Loucy (cell line): ENCODE measurements at regions not wholly inside any gene's neighbourhood (a gene's known extent, or its start where the extent isn't known, plus 50 kb on each side); places are given as distances from the start of the nearest gene placed in this dataset.
"Not testable (repeated sequence)": the region's sequence is repeated elsewhere in the genome, so short reads cannot be mapped to it uniquely, and the experiment has no call there.

Experiments
- EZH2phosphoT487 ChIP-seq: fragments of 200-600 bp; IDR thresholded peaks from 2 replicates; pipeline ENCODE4 v1.6.1; 2018; ENCODE audit warnings: antibody characterized with exemption, mild to moderate bottlenecking, moderate library complexity, borderline replicate concordance
- TF ChIP-seq, protein P1 (sequence below): fragments of 200-600 bp; sonication (generic); conservative IDR thresholded peaks from 2 replicates; pipeline ENCODE4 v1.5.1; 2014; ENCODE audit warnings: mild to moderate bottlenecking, antibody characterized with exemption, low read length

DNA sequence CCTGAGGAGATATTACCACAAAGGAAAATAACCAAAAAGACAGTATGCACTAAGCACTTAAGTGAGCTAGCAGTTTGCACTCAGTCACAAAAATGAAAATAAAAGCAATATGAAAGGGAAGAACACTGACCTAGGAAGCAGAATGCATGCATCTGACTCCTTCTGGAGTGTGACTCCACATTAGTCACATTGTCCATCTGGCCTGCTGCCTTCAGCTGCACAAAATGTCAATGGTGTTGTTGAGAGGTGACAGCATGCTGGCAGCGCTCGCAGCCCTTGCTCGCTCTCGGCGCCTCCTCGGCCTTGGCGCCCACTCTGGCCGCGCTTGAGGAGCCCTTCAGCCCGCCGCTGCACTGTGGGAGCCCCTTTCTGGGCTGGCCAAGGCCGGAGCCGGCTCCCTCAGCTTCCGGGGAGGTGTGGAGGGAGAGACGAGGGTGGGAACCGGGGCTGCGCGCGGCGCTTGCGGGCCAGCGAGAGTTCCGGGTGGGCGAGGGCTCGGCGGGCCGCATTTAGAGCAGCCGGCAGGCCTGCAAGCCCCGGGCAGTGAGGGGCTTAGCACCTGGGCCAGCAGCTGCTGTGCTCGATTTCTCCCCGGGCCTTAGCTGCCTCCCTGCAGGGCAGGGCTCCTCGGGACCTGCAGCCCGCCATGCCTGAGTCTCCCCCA is 874.8 kb downstream of the RAB28 start:
- TF ChIP-seq, protein P1, sequence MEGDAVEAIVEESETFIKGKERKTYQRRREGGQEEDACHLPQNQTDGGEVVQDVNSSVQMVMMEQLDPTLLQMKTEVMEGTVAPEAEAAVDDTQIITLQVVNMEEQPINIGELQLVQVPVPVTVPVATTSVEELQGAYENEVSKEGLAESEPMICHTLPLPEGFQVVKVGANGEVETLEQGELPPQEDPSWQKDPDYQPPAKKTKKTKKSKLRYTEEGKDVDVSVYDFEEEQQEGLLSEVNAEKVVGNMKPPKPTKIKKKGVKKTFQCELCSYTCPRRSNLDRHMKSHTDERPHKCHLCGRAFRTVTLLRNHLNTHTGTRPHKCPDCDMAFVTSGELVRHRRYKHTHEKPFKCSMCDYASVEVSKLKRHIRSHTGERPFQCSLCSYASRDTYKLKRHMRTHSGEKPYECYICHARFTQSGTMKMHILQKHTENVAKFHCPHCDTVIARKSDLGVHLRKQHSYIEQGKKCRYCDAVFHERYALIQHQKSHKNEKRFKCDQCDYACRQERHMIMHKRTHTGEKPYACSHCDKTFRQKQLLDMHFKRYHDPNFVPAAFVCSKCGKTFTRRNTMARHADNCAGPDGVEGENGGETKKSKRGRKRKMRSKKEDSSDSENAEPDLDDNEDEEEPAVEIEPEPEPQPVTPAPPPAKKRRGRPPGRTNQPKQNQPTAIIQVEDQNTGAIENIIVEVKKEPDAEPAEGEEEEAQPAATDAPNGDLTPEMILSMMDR: not testable (repeated sequence)
- TF ChIP-seq EZH2phosphoT487: not testable (repeated sequence)
